ENCODE measurements at regions not wholly inside any gene's neighbourhood (a gene's known extent, or its start where the extent isn't known, plus 50 kb on each side); places are given as distances from the start of the nearest gene placed in this dataset.

DNA sequence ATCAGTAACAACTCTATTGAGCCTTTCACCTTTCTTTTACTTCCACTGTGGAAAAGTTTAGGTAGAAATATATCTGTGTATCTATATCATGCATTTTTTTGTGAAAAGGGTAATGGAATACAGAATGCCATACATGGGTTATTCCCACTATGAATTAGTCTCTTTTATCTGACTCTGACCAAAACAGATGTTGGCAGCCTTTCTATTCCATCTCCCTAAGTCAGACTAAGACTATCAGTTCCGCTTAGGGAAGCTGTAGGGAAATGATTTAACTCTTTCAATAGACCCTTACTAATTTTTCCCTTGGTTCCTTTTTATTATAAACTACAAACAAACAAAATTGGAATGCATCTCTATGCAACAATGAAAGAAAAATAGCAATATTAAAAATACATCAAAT is 92.3 kb upstream of the LEF1 start:
- no peak for DNase-seq

DNA sequence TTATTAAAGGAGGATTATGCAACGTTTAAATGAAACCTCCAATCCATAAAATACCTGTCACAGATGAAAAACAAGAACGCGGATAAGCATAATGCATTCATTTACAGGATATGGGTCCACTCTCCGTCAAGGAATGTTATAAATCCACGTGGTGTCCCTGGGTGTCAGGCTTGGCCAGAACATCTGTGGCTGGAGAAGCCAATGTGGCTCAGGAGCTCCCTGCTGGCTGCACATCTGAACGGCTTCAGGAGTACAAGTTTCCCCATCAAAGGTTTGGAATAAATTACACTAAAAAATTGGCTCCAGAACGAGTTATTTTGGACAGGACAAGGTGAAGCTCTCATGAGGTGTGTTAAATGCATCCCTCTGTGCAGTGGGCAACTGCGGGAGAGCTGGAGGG is 87.8 kb upstream of the LEF1 start:
- no peak for DNase-seq

DNA sequence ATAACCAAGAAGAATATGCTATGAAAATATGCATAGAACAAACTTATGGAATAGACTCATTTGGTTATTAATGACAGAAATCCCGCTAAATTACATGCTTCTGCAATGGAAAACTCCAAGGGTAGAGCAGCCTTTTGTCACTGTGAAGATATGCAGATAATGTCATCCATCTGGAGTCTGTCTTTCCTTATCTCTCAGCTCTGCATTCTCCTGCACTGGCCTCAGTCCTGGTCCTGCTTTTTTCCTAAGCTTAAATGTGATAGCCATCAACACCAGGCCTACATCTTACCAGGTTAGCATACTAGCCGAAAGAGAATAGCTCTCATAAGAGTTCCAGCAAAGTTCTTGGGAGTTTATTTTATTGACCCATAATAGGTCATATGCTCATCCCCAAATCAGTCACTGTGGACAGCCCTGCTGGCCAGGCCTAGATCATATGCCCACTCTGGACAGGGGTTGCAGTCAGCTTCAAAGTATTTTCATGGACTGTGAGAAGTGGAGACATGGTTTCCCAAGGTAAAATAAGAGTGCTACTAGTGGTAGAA is 86.5 kb upstream of the LEF1 start:
- no peak for DNase-seq

DNA sequence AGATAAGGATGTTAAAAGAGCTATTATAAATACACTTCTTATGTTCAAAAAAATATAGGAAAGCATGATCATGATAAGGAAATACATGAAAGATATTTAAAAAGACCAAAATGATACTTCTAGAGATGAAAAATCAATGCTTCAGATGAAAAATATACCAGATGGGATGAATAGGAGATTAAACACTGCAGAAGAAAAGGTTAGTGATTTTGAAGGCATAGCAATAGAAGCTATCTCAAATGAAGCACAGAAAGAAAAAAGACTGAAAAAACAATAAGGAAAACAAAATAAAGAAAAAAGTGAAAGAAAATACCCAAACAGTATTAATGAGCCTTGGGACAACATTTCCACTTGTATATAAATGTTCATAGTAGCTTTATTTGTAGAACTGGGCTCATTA is 80.7 kb upstream of the LEF1 start:
- DNase-seq, result no peak

DNA sequence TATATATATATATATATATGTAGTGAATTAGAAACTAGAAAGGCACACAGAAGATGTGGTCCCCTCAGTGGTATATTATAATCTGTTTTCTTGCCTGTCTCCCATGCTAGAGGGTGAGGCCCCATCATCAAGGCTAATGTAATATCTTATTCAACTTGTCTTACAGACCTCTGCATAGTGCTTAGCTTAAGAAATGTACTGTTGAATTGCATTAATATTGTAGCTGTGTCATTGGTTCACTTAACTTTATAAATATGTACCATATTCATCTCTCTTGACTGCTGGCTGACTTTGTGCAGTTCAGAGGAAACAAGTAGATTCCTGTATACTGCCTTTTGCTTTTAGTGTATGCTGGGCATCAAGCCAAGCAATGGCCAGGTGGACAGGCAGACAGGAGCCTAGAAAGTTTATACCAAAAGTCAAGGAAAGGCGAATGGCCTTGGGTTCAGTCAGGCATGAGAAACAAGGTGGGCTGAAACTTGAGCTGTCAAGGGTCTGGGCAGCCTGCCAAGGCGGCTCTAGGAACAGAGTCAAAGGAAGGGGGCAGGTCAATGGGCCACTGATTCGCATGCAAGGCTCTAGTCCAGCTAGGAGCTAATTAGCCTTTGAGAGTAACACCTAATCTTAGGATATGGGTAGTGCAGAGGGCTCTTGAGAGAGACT is 78.8 kb upstream of the LEF1 start:
- peak; percentile 63 for DNase-seq

DNA sequence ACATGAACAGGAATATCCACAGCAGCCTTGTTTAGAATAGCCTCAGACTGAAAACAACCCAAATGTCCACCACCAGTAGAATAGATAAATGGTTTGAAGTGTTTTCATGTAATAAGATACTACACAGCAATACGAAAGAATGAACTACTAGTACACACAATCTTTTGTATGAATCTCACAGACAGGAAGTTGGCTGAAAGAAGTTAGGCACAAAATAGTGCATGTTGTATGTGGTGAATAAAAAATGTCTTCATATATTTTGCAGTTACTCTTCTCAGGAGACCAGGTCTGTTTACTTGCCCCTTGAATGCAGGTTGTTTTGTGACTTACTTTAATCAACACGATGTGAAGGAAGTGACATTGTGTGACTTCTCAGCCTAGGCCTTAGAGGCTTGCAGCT is 75.9 kb upstream of the LEF1 start:
- DNase-seq, result no peak

DNA sequence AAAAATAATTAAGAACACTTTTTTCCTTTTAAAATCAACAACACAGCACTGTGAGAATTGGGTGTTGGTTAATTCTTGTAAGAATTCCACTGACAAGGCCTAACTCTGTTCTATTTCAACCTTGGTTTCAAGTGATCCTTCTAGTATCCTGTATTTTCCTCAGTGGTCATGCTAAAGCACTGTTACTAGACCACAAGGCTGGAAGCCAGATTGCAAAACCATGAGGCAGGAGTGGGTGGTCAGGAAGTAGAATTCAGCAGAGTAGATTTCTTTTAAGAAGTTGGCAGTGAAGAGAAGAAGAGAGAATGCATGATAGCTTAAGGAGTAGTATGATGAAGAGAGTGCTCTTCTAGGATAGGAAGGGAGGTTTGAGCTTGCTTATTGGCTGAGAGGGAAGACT is 71.6 kb upstream of the LEF1 start:
- DNase-seq, result no peak

DNA sequence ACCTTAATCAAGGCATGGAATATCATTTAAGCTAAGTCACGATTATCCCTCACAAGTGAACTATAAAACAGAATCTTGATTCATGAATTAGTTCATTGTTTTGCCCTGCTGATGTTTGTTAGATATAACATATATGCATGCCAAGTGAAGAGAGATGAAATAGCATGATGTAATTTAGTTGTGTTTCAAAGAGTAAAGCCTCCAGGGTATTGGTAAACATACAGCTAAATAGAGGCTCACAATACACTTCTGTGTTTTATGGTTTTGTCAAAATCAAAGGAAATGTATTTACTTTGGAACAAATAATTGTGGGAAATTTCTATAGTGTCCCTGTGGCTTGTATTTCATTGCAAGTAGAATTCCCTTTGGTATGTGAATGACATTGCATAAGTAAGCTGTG is 69.0 kb upstream of the LEF1 start:
- DNase-seq, result no peak

DNA sequence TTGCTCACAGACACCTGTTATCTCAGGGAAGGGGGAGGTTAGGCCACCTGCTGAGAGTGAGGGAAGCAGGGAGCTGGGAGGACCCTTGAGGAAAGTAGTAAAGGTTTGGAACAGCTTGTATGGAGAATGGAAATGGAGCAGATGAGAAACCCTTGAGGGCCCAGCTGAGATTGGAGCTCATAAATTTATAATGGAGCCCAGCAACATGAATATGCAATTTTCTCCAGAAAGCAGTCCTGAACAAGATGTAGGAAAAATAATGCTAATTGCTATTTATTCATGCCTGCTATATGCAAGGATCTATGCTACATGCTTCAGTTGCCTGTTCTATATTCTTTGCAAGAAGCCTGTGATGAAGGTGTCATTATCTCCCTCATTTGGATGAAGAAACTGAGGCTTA is 67.5 kb upstream of the LEF1 start:
- no peak for DNase-seq

DNA sequence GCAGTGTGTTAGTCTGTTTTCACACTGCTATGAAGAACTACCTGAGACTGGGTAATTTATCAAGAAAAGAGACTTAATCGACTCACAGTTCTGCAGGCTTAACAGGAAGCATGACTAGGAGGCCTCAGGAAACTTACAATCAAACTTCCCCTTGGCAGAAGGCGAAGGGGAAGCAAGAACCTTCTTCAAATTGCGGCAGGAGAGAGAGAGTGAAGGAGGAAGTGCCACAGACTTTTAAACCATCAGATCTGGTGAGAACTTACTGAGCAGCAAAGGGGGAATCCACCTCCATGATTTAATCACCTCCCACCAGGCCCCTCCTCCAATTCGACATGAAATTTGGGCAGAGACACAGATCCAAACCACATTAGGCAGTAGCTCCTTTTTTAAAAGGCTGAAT is 59.2 kb upstream of the LEF1 start:
- no peak for DNase-seq

DNA sequence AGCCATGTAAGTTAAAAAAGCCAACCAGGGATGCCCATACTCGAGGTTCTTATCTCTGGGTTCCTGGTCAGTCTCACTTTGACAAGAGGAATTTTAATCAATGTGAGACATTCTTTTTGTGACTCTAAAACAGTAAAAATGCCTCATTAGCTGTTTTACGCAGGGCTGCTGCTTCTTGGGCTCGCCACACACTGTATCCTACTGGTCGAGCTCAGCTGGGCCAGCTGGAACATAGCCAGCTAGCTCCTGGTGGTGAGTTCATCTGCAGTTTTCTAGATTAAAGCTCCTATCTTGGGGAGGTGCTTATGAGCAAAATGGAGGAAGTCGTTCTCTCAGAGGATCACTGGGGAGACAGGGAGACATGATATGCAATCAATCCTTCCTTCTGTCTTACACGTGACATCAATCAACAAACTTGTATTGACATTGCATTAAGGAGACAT is 55.9 kb upstream of the LEF1 start:
- peak; percentile 2 for DNase-seq

DNA sequence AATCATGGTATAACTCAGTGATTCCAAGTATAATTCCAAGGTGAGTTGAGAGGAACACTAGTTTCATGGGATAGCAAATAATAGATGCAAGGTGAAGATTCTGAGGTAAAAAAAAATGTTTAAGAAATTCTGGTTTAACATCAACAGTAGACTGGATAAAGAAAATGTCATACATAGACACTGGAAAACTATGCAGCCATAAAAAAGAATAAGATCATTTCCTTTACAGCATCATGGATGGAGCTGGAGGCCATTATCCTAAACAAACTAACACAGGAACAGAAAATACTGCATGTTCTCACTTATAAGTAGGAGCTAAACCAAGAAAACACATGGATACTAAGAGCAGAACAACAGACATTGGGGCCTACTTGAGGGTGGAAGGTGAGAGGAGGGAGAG is 54.6 kb upstream of the LEF1 start:
- no peak for DNase-seq

DNA sequence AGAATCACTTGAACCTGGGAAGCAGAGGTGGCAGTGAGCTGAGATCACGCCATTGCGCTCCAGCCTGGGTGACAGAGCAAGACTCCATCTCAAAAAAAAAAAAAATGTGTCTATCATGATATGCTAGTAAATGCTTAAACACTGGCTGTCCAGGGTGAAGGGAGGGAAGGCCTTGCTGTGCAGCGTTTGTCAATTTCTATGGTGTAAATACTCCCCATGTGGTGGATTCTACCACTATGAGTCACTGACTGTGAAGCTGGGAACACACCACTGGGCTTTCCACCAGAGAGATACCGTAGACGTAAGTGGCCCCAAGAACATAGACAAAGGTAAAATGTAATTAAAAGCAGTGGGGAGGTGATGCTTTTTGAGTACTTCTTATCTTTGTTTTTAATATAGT is 51.3 kb upstream of the LEF1 start:
- DNase-seq, result no peak

Data from NCI-H82 (cell line).